ENCODE measurements at regions not wholly inside any gene's neighbourhood (a gene's known extent, or its start where the extent isn't known, plus 50 kb on each side); places are given as distances from the start of the nearest gene placed in this dataset.

- Histone ChIP-seq H3K36me3 (ENCODE audit: control insufficient read depth in 4 of 4, insufficient read depth in 3 of 4, low read depth in 1 of 4, low read length in 3 of 4) (no peaks in the 10 kb centered on the region), H3K9me3 (ENCODE audit: control insufficient read depth in 4 of 4, low read length in 3 of 4) (no peaks in the 10 kb centered on the region), H3K9ac (ENCODE audit: low read depth in 1 of 2, low read length in 2 of 2) (no peak overlapping the region), H3K27me3 (ENCODE audit: control insufficient read depth in 4 of 4, insufficient read depth in 4 of 4, low read length in 3 of 4) (no peaks in the 10 kb centered on the region), H3K4me1 (ENCODE audit: control insufficient read depth in 4 of 4, insufficient read depth in 4 of 4, low read length in 3 of 4) (no peaks in the 10 kb centered on the region), H3K4me3 (ENCODE audit: low read depth in 1 of 3, low read length in 3 of 3) (no peak overlapping the region), H3K27ac (ENCODE audit: low read depth in 1 of 2, low read length in 2 of 2) (no peak overlapping the region)
- WGBS, result 82% methylated on average over 2 of the region's 2 CpGs
- TF ChIP-seq SP1 (IDR thresholded peaks at IDR 0.05) (no peak), YY1 (IDR thresholded peaks at IDR 0.05) (no peak), HNF4A (conservative IDR thresholded peaks at IDR 0.05) (no peak), JUND (IDR thresholded peaks at IDR 0.05) (no peak), RAD21 (IDR thresholded peaks at IDR 0.05) (no peak), REST (IDR thresholded peaks at IDR 0.05) (no peak), FOXA2 (IDR thresholded peaks at IDR 0.05) (no peak), TAF1 (conservative IDR thresholded peaks at IDR 0.05) (no peak), ZBTB33 (IDR thresholded peaks at IDR 0.05) (no peak), FOXA1 (IDR thresholded peaks at IDR 0.05) (no peak), NR2F2 (IDR thresholded peaks at IDR 0.05) (no peak)
- no peak for DNase-seq (ENCODE audit: low spot score)
These were observed 97.2 kb downstream of the NAV1 start for GRCh38 chr1:201636097-201636496.

GRCh38 chr1:201636510-201636971 is 97.6 kb downstream of the NAV1 start:
- H3K27ac ChIP-seq (ENCODE audit: low read depth in 1 of 2, low read length in 2 of 2), result no peak overlapping the region
- DNase-seq (ENCODE audit: low spot score), result no peak
- no peak overlapping the region for H3K9ac ChIP-seq (ENCODE audit: low read depth in 1 of 2, low read length in 2 of 2)
- no peaks in the 10 kb centered on the region for H3K27me3 ChIP-seq (ENCODE audit: control insufficient read depth in 4 of 4, insufficient read depth in 4 of 4, low read length in 3 of 4)
- no peak overlapping the region for H3K4me3 ChIP-seq (ENCODE audit: low read depth in 1 of 3, low read length in 3 of 3)
- WGBS, result 68% methylated on average over 3 of the region's 3 CpGs
- no peaks in the 10 kb centered on the region for H3K36me3 ChIP-seq (ENCODE audit: control insufficient read depth in 4 of 4, insufficient read depth in 3 of 4, low read depth in 1 of 4, low read length in 3 of 4)
- H3K9me3 ChIP-seq (ENCODE audit: control insufficient read depth in 4 of 4, low read length in 3 of 4), result no peaks in the 10 kb centered on the region
- no peaks in the 10 kb centered on the region for H3K4me1 ChIP-seq (ENCODE audit: control insufficient read depth in 4 of 4, insufficient read depth in 4 of 4, low read length in 3 of 4)
- TF ChIP-seq ATF3 (IDR thresholded peaks at IDR 0.05) (no peak), NR2F2 (IDR thresholded peaks at IDR 0.05) (peak; percentile 50), GABPA (IDR thresholded peaks at IDR 0.05 in 1 of 2, conservative IDR thresholded peaks at IDR 0.05 in 1 of 2) (no peak)

All from liver (tissue), 7 donors.